ENCODE measurements at regions not wholly inside any gene's neighbourhood (a gene's known extent, or its start where the extent isn't known, plus 50 kb on each side); places are given as distances from the start of the nearest gene placed in this dataset.

DNA sequence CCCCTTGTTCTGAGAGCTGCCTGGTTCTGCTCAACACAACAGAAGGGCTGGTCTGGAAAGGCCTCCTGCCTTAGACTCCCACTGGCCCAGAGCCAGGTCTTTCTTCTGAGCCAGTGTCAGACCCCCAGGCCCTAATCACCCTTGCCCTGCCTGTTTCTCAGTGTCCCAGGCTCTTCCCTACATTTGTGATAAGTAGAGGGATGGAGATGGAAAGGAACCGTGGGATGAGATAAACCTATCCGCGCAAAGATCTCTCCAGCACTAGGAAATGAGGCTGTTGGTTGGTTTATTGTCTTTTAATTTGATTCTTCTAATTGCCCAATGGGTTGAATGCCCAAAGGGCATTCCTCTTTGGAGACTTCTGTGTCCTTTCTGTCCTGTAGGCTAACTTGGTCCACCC, 470.0 kb downstream of the TSHZ3 start:
- ATAC-seq: no peak
- TF ChIP-seq EZH2 (IDR thresholded peaks at IDR 0.05; ENCODE audit: low read depth, unreplicated experiment): no peak
- TF ChIP-seq ZNF114 (CRISPR knock-in tag; IDR thresholded peaks at IDR 0.05): no peak
- TF ChIP-seq, protein P1, sequence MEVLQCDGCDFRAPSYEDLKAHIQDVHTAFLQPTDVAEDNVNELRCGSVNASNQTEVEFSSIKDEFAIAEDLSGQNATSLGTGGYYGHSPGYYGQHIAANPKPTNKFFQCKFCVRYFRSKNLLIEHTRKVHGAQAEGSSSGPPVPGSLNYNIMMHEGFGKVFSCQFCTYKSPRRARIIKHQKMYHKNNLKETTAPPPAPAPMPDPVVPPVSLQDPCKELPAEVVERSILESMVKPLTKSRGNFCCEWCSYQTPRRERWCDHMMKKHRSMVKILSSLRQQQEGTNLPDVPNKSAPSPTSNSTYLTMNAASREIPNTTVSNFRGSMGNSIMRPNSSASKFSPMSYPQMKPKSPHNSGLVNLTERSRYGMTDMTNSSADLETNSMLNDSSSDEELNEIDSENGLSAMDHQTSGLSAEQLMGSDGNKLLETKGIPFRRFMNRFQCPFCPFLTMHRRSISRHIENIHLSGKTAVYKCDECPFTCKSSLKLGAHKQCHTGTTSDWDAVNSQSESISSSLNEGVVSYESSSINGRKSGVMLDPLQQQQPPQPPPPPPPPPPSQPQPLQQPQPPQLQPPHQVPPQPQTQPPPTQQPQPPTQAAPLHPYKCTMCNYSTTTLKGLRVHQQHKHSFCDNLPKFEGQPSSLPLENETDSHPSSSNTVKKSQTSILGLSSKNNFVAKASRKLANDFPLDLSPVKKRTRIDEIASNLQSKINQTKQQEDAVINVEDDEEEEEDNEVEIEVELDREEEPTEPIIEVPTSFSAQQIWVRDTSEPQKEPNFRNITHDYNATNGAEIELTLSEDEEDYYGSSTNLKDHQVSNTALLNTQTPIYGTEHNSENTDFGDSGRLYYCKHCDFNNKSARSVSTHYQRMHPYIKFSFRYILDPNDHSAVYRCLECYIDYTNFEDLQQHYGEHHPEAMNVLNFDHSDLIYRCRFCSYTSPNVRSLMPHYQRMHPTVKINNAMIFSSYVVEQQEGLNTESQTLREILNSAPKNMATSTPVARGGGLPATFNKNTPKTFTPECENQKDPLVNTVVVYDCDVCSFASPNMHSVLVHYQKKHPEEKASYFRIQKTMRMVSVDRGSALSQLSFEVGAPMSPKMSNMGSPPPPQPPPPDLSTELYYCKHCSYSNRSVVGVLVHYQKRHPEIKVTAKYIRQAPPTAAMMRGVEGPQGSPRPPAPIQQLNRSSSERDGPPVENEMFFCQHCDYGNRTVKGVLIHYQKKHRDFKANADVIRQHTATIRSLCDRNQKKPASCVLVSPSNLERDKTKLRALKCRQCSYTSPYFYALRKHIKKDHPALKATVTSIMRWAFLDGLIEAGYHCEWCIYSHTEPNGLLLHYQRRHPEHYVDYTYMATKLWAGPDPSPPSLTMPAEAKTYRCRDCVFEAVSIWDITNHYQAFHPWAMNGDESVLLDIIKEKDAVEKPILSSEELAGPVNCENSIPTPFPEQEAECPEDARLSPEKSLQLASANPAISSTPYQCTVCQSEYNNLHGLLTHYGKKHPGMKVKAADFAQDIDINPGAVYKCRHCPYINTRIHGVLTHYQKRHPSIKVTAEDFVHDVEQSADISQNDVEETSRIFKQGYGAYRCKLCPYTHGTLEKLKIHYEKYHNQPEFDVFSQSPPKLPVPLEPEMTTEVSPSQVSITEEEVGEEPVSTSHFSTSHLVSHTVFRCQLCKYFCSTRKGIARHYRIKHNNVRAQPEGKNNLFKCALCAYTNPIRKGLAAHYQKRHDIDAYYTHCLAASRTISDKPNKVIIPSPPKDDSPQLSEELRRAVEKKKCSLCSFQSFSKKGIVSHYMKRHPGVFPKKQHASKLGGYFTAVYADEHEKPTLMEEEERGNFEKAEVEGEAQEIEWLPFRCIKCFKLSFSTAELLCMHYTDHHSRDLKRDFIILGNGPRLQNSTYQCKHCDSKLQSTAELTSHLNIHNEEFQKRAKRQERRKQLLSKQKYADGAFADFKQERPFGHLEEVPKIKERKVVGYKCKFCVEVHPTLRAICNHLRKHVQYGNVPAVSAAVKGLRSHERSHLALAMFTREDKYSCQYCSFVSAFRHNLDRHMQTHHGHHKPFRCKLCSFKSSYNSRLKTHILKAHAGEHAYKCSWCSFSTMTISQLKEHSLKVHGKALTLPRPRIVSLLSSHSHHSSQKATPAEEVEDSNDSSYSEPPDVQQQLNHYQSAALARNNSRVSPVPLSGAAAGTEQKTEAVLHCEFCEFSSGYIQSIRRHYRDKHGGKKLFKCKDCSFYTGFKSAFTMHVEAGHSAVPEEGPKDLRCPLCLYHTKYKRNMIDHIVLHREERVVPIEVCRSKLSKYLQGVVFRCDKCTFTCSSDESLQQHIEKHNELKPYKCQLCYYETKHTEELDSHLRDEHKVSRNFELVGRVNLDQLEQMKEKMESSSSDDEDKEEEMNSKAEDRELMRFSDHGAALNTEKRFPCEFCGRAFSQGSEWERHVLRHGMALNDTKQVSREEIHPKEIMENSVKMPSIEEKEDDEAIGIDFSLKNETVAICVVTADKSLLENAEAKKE (CRISPR knock-in tag; IDR thresholded peaks at IDR 0.05): no peak
- no peak for TF ChIP-seq STAT1 (IDR thresholded peaks at IDR 0.05; ENCODE audit: unreplicated experiment)
- no peak for TF ChIP-seq CREB1 (CRISPR knock-in tag; IDR thresholded peaks at IDR 0.05; ENCODE audit: low read depth)
- TF ChIP-seq POLR2AphosphoS5 (IDR thresholded peaks at IDR 0.05; ENCODE audit: low read depth): no peak
- no peak for TF ChIP-seq ZNF331 (CRISPR knock-in tag; IDR thresholded peaks at IDR 0.05; ENCODE audit: low read depth)
- TF ChIP-seq, protein P2, sequence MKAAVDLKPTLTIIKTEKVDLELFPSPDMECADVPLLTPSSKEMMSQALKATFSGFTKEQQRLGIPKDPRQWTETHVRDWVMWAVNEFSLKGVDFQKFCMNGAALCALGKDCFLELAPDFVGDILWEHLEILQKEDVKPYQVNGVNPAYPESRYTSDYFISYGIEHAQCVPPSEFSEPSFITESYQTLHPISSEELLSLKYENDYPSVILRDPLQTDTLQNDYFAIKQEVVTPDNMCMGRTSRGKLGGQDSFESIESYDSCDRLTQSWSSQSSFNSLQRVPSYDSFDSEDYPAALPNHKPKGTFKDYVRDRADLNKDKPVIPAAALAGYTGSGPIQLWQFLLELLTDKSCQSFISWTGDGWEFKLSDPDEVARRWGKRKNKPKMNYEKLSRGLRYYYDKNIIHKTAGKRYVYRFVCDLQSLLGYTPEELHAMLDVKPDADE (IDR thresholded peaks at IDR 0.05): no peak
- TF ChIP-seq, protein P3, sequence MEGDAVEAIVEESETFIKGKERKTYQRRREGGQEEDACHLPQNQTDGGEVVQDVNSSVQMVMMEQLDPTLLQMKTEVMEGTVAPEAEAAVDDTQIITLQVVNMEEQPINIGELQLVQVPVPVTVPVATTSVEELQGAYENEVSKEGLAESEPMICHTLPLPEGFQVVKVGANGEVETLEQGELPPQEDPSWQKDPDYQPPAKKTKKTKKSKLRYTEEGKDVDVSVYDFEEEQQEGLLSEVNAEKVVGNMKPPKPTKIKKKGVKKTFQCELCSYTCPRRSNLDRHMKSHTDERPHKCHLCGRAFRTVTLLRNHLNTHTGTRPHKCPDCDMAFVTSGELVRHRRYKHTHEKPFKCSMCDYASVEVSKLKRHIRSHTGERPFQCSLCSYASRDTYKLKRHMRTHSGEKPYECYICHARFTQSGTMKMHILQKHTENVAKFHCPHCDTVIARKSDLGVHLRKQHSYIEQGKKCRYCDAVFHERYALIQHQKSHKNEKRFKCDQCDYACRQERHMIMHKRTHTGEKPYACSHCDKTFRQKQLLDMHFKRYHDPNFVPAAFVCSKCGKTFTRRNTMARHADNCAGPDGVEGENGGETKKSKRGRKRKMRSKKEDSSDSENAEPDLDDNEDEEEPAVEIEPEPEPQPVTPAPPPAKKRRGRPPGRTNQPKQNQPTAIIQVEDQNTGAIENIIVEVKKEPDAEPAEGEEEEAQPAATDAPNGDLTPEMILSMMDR (conservative IDR thresholded peaks at IDR 0.05; ENCODE audit: low read depth in 2 of 2): no peak
- TF ChIP-seq, protein P4, sequence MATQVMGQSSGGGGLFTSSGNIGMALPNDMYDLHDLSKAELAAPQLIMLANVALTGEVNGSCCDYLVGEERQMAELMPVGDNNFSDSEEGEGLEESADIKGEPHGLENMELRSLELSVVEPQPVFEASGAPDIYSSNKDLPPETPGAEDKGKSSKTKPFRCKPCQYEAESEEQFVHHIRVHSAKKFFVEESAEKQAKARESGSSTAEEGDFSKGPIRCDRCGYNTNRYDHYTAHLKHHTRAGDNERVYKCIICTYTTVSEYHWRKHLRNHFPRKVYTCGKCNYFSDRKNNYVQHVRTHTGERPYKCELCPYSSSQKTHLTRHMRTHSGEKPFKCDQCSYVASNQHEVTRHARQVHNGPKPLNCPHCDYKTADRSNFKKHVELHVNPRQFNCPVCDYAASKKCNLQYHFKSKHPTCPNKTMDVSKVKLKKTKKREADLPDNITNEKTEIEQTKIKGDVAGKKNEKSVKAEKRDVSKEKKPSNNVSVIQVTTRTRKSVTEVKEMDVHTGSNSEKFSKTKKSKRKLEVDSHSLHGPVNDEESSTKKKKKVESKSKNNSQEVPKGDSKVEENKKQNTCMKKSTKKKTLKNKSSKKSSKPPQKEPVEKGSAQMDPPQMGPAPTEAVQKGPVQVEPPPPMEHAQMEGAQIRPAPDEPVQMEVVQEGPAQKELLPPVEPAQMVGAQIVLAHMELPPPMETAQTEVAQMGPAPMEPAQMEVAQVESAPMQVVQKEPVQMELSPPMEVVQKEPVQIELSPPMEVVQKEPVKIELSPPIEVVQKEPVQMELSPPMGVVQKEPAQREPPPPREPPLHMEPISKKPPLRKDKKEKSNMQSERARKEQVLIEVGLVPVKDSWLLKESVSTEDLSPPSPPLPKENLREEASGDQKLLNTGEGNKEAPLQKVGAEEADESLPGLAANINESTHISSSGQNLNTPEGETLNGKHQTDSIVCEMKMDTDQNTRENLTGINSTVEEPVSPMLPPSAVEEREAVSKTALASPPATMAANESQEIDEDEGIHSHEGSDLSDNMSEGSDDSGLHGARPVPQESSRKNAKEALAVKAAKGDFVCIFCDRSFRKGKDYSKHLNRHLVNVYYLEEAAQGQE (IDR thresholded peaks at IDR 0.05; ENCODE audit: unreplicated experiment): no peak
- TF ChIP-seq EZH2phosphoT487 (IDR thresholded peaks at IDR 0.05; ENCODE audit: unreplicated experiment): no peak
- TF ChIP-seq NANOG (IDR thresholded peaks at IDR 0.05; ENCODE audit: borderline replicate concordance): no peak
- H3K4me1 ChIP-seq (ENCODE audit: insufficient read depth): no peaks in the 10 kb centered on the region
- no peak for DNase-seq (ENCODE audit: low spot score)
- no peaks in the 10 kb centered on the region for H3F3A ChIP-seq (replicated peaks; ENCODE audit: low read depth)
- Mint-ChIP-seq H3K36me3 (ENCODE audit: low read depth) (no peaks in the 10 kb centered on the region), H3K27me3 (ENCODE audit: insufficient read depth, low read depth, poor library complexity) (no peaks in the 10 kb centered on the region), H3K27ac (no peak overlapping the region), H3K9me3 (no peaks in the 10 kb centered on the region), H3K4me3 (no peak overlapping the region), H3K4me1 (no peaks in the 10 kb centered on the region)
- H3K4me2 ChIP-seq: no peak overlapping the region
- no peak overlapping the region for H3K27ac ChIP-seq (ENCODE audit: low read depth)
- H3K9me2 ChIP-seq (ENCODE audit: insufficient read depth): peaks cover 8% of the 10 kb centered on the region; the same call in 1 of the 2 replicates
- no peaks in the 10 kb centered on the region for H3K27me3 ChIP-seq (ENCODE audit: insufficient read depth)
- no peaks in the 10 kb centered on the region for H3K79me2 ChIP-seq (replicated peaks; ENCODE audit: insufficient read depth)
- no peaks in the 10 kb centered on the region for H3K36me3 ChIP-seq (ENCODE audit: insufficient read depth)
- H3K4me3 ChIP-seq: no peak overlapping the region
- H2AFZ ChIP-seq: no peak overlapping the region
- H4K20me1 ChIP-seq (replicated peaks; ENCODE audit: insufficient read depth): no peaks in the 10 kb centered on the region
